Breast epithelium (tissue), 4 donors: ENCODE measurements at regions not wholly inside any gene's neighbourhood (a gene's known extent, or its start where the extent isn't known, plus 50 kb on each side); places are given as distances from the start of the nearest gene placed in this dataset.

Experiments
- DNase-seq, 2 donors: peaks; one replicate each; pipeline ENCODE4 v3.0.0-alpha.2; 2019; ENCODE audit warnings: low spot score in 2 of 2
- H3K27ac ChIP-seq, 2 donors: fragments of 200-600 bp; sonication (generic) in 1 of 2; one replicate each; pipeline ENCODE4 v1.5.1; 2016 to 2019; ENCODE audit warnings: mild to moderate bottlenecking in 1 of 2
- H3K27me3 ChIP-seq, 2 donors: fragments of 200-600 bp; sonication (generic) in 1 of 2; one replicate each; pipeline versions ENCODE4 v1.5.1 to v1.6.0; 2017 to 2019; ENCODE audit warnings: control low read depth in 1 of 2, mild to moderate bottlenecking in 1 of 2
- H3K36me3 ChIP-seq: fragments of 200-600 bp; one replicate; pipeline ENCODE4 v1.5.1; 2019
- H3K4me1 ChIP-seq, 2 donors: fragments of 200-600 bp; sonication (generic); one replicate each; pipeline ENCODE4 v1.5.1; 2016 to 2019; ENCODE audit warnings: control low read depth in 1 of 2
- H3K4me3 ChIP-seq, 3 donors: fragments of 200-600 bp; sonication (generic); 1 replicate in 2 of 3; 2 replicates in 1 of 3; pipeline ENCODE4 v1.5.1; 2016 to 2019; ENCODE audit warnings: mild to moderate bottlenecking in 3 of 3, moderate library complexity in 2 of 3
- H3K9me3 ChIP-seq, 2 donors: fragments of 200-600 bp; sonication (generic) in 1 of 2; one replicate each; pipeline ENCODE4 v1.5.1; 2016 to 2019; ENCODE audit warnings: control low read depth in 1 of 2
- POLR2A ChIP-seq: fragments of 450-650 bp; IDR thresholded peaks from one replicate; pipeline ENCODE4 v1.6.1; 2016; ENCODE audit warnings: antibody characterized with exemption, mild to moderate bottlenecking, moderate library complexity
- POLR2AphosphoS5 ChIP-seq, 3 donors: sonication (generic); formaldehyde crosslinking; IDR thresholded peaks; one replicate each; pipeline ENCODE4 v1.6.1; 2017; ENCODE audit warnings: antibody characterized with exemption in 3 of 3
- intact Hi-C: fragments of 100-400 bp; cut with DNase I; formaldehyde crosslinking; loops from one replicate; pipeline ENCODE4 v1.15.1; 2023; ENCODE audit warnings: low total_unique reads
- TF ChIP-seq, protein P1 (sequence below), 3 donors: fragments of 450-650 bp; IDR thresholded peaks; one replicate each; pipeline ENCODE4 v1.5.1; 2016 to 2017; ENCODE audit warnings: antibody characterized with exemption in 3 of 3, mild to moderate bottlenecking in 3 of 3, moderate library complexity in 3 of 3

GRCh38 chr10:44805466-44806210 is 105.5 kb upstream of the TMEM72 start:
- Histone ChIP-seq H3K4me3 (no peak overlapping the region), H3K36me3 (no peaks in the 10 kb centered on the region), H3K27me3 (no peaks in the 10 kb centered on the region), H3K27ac (no peak overlapping the region), H3K9me3 (no peaks in the 10 kb centered on the region), H3K4me1 (no peaks in the 10 kb centered on the region)
- DNase-seq = no peak
- TF ChIP-seq POLR2AphosphoS5 (IDR thresholded peaks at IDR 0.05) (no peak), POLR2A (no peak)
- TF ChIP-seq, protein P1, sequence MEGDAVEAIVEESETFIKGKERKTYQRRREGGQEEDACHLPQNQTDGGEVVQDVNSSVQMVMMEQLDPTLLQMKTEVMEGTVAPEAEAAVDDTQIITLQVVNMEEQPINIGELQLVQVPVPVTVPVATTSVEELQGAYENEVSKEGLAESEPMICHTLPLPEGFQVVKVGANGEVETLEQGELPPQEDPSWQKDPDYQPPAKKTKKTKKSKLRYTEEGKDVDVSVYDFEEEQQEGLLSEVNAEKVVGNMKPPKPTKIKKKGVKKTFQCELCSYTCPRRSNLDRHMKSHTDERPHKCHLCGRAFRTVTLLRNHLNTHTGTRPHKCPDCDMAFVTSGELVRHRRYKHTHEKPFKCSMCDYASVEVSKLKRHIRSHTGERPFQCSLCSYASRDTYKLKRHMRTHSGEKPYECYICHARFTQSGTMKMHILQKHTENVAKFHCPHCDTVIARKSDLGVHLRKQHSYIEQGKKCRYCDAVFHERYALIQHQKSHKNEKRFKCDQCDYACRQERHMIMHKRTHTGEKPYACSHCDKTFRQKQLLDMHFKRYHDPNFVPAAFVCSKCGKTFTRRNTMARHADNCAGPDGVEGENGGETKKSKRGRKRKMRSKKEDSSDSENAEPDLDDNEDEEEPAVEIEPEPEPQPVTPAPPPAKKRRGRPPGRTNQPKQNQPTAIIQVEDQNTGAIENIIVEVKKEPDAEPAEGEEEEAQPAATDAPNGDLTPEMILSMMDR (IDR thresholded peaks at IDR 0.05) = no peak
- intact Hi-C loops = no loop called here

GRCh38 chr10:44806950-44807349 is 104.2 kb upstream of the TMEM72 start:
- intact Hi-C loops = no loop called here
- TF ChIP-seq, protein P1 (IDR thresholded peaks at IDR 0.05) = no peak
- no peak for TF ChIP-seq POLR2AphosphoS5 (IDR thresholded peaks at IDR 0.05)
- no peak for TF ChIP-seq POLR2A
- no peak for DNase-seq
- H3K4me3 ChIP-seq = no peak overlapping the region
- no peaks in the 10 kb centered on the region for H3K4me1 ChIP-seq
- H3K36me3 ChIP-seq = no peaks in the 10 kb centered on the region
- no peaks in the 10 kb centered on the region for H3K9me3 ChIP-seq
- no peaks in the 10 kb centered on the region for H3K27me3 ChIP-seq
- no peak overlapping the region for H3K27ac ChIP-seq

DNA sequence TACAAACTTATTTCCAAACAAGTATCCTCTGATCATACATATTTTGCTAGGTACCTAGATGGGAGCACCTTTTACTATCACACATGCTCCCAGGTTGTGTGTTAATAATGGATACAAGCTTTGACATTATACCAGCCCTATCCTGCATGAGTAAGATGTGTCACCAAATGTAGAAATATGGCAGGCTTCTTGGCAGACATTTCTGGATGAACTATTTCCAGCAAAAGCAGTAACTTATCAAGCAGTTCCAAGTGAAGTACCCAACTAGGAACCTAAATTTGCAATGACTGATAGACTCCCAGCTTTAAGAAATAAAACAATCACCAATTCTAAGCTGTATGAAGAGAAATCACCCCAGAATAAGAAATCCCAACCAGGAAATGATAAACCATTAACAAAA is 103.7 kb upstream of the TMEM72 start:
- Histone ChIP-seq H3K36me3 (no peaks in the 10 kb centered on the region), H3K27me3 (no peaks in the 10 kb centered on the region), H3K27ac (no peak overlapping the region), H3K4me3 (no peak overlapping the region), H3K9me3 (no peaks in the 10 kb centered on the region), H3K4me1 (no peaks in the 10 kb centered on the region)
- TF ChIP-seq POLR2A = no peak
- TF ChIP-seq POLR2AphosphoS5 (IDR thresholded peaks at IDR 0.05) = no peak
- TF ChIP-seq, protein P1 (IDR thresholded peaks at IDR 0.05) = no peak
- intact Hi-C loops = no loop called here
- DNase-seq = no peak

DNA sequence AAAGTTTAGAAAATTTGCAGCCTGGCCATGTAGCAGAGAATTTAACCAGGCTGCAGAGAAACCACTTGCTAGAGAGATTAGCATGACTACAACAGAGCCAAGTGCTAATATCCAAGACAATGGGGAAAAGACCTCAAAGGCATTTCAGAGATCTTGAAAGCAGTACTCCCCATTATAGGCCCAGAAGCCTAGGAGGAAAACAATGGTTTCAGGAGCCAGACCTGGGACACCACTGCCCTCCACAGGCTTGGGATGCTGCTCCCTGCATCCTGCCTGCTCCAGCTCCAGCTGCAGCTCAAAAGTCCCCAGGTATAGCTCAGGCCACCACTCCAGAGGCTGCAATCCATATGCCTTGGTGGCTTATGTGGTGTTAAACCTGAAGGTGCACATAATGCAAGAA is 101.5 kb upstream of the TMEM72 start:
- DNase-seq = no peak
- no peak overlapping the region for H3K4me3 ChIP-seq
- no peaks in the 10 kb centered on the region for H3K4me1 ChIP-seq
- intact Hi-C loops = no loop called here
- no peaks in the 10 kb centered on the region for H3K9me3 ChIP-seq
- TF ChIP-seq POLR2AphosphoS5 (IDR thresholded peaks at IDR 0.05) = no peak
- TF ChIP-seq, protein P1 (IDR thresholded peaks at IDR 0.05) = no peak
- TF ChIP-seq POLR2A = no peak
- H3K36me3 ChIP-seq = no peaks in the 10 kb centered on the region
- no peaks in the 10 kb centered on the region for H3K27me3 ChIP-seq
- no peak overlapping the region for H3K27ac ChIP-seq

DNA sequence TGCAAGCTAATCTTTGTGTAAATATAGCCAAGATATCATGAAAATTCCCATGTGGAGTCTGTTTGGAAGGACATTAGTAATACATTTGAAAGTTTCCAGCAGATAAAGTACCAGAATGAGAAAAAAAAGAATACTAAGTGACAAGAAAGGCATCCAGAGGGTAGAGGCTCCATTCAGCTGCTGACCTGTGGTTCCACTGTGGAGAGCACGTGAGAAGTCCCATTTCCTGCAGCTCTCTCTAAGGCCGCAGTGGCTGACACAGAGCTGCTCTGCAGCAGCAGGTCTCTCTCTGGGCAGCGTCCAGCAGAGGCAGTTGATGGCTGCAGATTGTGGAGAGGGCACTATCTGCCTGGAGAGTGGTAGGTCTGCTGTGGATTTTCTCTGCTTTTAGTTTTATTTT is 100.1 kb upstream of the TMEM72 start:
- intact Hi-C loops = no loop called here
- no peaks in the 10 kb centered on the region for H3K9me3 ChIP-seq
- no peaks in the 10 kb centered on the region for H3K27me3 ChIP-seq
- H3K27ac ChIP-seq = no peak overlapping the region
- H3K4me1 ChIP-seq = no peaks in the 10 kb centered on the region
- TF ChIP-seq, protein P1 (IDR thresholded peaks at IDR 0.05) = no peak
- TF ChIP-seq POLR2AphosphoS5 (IDR thresholded peaks at IDR 0.05) (no peak), POLR2A (no peak)
- no peaks in the 10 kb centered on the region for H3K36me3 ChIP-seq
- H3K4me3 ChIP-seq = no peak overlapping the region
- no peak for DNase-seq
